Fibroblast of skin of left biceps (primary cell): ENCODE measurements at regions not wholly inside any gene's neighbourhood (a gene's known extent, or its start where the extent isn't known, plus 50 kb on each side); places are given as distances from the start of the nearest gene placed in this dataset.

ENCODE experiments used
- DNase-seq, 2 experiments: peaks; one replicate each; pipeline ENCODE4 v3.0.0-alpha.2; 2013; ENCODE audit warnings: low read depth in 2 of 2

DNA sequence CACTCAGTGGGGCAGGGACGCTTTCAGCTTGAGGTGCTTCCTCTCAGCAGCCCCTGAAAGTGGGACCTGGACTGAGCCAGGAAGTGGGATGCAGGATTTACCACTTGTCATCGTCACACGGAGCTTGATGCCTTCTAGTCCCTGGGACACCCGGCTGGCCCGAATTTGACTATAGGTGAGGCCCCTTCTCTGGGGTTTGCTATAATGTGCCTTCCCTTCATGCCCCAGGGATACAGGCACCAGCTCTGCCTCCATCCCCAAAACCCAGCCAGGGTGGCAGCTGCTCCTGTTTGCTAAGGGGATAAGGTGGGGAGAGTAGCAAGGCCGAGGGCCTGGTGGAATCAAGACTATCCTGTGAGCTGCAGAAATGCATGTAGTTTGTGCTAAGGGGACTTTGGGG is 235.0 kb downstream of the GLRX3 start:
- DNase-seq, result no peak

- DNase-seq, result no peak
Measured at GRCh38 chr10:130371666-130372065, 235.5 kb downstream of the GLRX3 start.

GRCh38 chr10:130372222-130372621 is 236.0 kb downstream of the GLRX3 start:
- no peak for DNase-seq

GRCh38 chr10:130372866-130373265 is 236.7 kb downstream of the GLRX3 start:
- DNase-seq, result no peak

DNA sequence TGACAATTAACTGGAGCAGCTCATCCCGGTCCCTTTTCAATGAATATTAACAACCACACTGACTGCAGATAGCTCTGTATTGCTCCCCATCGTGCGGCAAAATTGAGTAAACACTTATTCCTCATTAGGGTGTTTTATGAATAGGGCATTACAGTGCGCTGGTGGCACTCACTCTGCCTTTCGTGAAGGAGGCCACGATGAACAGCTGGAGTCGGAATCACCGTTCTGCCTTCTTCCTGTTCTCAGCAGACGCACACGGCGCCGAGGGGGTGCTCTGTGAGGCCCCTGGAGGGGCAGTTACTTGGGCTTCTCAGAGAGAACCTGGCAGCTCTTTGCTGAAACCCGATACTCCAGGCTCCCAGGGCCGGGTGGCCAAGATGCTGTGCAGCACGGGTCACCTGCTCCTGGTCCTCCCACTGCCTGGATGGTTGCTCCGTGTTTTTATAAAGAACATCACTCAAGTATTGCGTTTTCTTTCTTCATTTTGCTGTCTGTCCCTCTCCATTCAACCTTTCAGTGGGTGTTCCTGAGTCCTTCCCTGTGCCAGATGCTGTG is 241.9 kb downstream of the GLRX3 start:
- DNase-seq, result no peak

DNA sequence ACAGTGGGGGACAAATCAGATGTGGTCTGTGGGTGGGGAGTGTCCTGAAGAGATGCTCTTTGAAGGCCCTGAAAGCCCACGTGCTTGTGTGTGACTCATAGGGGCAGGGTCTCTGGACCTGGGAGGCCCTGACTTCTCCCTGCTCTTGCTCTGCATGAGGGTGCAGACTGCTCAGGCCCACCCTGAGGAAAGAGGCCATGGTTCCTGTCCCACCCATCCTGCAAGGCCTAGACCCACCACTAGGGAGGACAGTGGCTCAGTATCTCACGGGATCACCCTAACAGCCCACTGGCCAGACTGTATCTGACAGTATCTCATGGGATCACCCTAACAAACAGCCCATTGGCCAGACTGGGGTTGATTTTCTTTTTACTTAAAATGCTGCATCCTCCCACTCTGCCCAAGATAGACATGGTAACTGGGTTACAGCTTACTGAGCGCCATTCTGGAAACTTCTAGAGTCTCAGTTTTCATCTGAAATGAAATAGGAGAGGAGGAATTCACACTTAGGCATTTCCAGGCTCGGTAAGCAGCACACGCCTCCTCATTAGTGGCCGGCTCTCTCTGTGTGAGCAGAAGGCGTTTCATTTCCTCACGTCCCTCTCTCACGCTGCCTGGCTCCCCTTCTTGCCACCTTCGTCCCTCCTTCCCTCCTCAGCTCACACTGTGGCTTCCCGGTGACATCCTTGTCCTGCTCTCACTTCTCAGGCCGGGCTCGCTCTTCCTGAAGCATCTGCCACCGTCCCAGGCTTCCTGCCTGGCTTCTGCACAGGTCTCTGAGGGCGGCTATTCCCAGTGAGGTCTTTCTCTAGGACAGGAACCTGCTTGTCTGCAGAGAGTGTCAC is 242.6 kb downstream of the GLRX3 start:
- DNase-seq, result no peak

DNA sequence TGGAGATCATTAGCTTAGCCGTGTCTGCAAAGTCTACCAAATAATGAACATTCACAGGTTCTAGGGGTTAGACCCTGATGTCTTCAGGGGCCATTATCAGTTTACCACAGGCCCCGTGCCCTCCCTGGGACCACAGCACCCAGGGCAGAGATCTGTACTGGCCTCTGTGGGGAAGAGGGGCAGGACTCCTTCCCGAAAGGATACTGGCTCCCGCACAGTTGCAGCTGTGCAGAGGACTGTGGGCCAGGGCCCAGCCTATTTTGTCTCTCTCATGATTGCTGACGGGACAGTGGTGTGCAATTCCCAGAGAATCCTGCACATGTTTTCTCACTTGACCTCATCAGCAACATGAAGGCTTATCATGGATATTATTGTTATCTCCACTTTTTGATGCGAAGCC is 243.9 kb downstream of the GLRX3 start:
- DNase-seq, result no peak

DNA sequence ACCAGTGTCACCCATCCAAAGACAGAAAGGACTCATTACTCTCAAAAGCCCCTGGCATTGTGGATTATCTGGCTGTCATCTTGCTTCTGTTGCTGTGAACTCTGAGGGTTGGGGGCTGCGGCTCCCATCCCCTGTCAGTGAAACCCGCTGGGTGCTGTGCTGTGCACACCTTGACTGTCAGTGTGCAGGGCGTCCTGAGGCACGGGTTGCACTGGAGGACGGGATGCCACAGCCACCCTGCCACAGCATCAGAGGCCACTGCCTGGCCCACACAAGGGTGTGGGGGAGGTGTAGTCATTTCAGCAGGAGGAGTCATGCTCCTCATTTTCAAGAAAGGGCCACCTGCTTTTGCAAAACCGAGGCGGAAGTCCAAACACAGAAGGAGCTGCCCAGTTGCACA is 245.8 kb downstream of the GLRX3 start:
- no peak for DNase-seq

- no peak for DNase-seq
Measured at GRCh38 chr10:130387936-130388580, 251.9 kb downstream of the GLRX3 start.

GRCh38 chr10:130388746-130389145 is 252.6 kb downstream of the GLRX3 start:
- no peak for DNase-seq

GRCh38 chr10:130389906-130390305 is 253.7 kb downstream of the GLRX3 start:
- no peak for DNase-seq

DNA sequence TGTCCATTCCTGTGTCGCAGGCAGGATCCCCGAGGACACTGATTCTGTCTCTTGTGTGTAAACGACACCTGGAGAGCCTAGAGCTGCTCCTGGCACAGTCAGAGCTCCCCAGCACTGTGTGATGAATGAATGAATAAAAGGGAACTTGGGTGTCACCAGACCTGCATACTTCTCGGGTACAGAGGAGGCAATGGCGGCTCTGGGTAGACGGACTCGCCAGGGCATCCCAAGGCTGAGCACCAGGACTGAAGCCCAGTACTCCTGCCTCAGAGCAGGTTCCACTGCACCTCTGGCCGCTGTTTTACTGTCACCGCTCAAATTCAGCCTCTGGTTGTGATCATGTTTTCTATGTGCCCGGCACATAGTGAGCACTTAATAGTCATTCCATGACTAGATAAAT is 255.8 kb downstream of the GLRX3 start:
- DNase-seq, result no peak

GRCh38 chr10:130393342-130393741 is 257.2 kb downstream of the GLRX3 start:
- no peak for DNase-seq

DNA sequence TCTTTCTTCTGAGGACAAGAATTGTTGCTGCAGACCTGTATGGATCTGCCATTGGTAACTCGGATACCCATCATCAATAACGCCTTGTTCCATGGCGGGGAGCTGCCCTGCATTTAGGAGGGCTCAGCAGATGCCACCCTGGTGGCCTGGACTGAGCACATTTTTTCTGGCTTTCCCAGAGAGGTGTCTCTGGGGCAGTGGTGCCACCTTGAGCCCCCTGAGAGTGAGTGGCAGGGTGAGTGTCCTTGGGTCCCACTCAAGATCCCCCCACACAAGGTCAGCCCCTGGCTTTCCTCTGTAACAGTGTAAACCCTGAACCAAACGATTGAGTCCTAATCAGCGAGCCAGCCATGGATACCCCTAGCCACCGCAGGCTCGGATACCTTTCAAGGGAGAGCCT is 258.6 kb downstream of the GLRX3 start:
- DNase-seq, result no peak

DNA sequence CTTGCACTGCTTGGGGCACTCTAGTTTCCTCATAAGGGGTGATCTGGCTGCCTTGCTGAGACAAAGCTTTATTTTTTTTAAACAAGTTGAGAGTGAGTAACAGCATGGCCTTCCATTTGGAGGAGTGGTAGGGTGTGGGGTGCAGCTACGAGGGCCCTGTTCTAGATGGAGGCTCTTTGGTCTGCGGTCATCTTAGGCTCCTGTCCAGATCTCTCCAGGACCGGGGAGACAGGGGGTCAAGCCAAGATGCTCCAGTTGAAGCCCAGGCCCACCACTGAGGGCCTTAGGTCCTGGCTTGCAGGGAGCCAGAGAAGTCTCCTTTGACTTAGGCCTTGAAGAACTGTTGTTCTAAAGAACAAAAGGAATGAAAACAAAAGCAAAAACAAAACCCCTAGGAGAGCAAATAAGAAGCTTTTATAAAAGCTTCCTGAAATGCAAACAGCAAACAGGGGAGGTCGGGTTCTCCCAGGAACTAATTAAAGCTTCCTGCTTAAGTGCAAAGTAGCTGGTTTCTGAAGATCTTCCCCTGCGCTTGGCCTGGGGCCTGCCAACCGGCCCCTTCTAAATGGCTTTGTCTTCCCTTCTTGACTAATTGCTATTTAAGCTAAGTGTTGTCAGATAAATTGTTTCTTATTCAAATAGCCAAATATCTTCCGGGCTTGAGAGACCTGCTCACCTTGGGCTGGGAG is 259.2 kb downstream of the GLRX3 start:
- DNase-seq, result no peak

GRCh38 chr10:130396044-130396443 is 259.9 kb downstream of the GLRX3 start:
- no peak for DNase-seq

DNA sequence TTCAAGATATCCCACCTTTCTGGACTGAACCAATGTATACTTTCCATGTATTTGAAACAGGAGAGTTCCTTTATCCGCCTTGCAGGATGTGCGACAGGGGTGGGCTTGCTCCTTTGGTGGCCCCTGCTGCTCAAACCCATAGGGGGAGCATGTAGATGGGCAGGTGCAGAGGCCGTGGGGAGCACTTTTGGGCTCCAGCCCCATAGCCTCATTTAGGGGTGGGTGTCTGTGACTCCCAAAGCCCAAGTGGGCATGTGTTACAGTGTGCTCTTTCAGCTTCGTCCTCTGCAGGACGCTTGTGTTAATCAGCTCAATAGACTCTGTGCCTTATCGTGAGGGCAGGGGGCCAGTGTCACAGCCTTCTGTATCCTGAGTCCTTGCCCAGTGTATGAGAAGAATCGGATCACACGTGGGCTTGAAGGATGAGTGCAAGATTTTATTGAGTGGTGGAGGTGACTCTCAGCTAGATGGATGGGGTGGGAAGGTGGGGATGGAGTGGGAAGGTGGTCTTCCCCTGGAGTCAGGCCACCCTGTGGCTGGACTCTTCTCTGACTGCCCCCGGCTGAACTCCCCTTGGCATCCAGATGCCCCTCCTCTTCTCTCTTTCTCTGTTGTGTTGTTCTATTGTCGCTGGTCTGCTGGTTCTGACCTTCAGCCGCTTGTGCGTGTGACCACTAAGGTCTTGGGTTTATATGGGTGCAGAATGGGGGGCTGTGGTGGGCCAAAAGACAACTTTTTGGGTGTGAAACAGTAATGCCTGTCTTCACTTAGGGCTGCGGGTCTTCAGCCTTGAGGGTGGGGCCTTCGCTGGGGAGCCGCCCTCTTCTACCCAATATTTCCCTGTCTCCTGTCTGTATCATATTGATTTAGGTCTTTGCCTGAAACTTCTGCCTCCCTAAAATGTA is 262.2 kb downstream of the GLRX3 start:
- DNase-seq, result no peak

DNA sequence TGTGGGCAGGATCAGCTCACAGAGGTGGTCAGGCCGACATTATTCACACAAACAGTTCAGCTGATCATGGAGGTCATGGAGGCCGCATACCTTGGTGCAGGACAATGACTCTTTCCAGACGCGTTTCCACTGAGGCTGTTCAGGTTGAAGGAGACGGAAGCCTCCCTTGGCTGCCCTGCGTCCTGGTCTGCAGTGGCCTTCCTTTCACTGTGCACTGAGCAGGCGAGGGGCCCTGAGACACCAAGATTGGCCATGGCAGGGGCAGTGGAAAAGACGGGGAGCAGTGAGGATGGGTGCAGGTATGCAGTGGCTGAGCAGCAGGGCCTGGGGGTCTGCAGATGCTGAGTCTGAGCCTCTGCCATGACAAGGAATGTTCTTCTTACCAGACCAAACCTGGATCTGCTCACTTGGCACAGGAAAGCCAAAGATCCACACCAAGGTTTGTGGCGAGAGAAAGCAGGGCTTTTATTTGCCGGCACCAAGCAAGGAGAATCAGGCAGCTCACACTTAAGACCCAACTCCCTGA is 263.3 kb downstream of the GLRX3 start:
- no peak for DNase-seq

DNA sequence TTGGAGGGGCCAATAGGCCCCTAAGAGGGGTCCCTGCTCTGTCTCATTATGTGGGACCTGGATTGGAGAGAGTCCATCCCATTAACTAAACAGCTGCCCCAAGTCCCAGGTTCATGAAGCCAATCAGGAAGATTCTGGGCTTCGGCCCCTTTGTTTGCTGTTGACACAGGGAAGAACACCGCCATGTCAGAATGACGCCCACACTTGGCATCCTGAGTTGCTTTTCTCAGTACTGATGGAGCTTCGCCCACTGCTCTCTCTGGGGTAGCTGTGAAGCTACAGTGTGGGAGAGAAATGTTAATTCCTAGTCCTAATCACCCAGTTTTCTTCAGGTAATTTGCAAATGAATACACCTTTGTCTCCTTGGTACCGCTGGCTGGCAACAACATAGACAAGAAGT is 264.7 kb downstream of the GLRX3 start:
- no peak for DNase-seq

DNA sequence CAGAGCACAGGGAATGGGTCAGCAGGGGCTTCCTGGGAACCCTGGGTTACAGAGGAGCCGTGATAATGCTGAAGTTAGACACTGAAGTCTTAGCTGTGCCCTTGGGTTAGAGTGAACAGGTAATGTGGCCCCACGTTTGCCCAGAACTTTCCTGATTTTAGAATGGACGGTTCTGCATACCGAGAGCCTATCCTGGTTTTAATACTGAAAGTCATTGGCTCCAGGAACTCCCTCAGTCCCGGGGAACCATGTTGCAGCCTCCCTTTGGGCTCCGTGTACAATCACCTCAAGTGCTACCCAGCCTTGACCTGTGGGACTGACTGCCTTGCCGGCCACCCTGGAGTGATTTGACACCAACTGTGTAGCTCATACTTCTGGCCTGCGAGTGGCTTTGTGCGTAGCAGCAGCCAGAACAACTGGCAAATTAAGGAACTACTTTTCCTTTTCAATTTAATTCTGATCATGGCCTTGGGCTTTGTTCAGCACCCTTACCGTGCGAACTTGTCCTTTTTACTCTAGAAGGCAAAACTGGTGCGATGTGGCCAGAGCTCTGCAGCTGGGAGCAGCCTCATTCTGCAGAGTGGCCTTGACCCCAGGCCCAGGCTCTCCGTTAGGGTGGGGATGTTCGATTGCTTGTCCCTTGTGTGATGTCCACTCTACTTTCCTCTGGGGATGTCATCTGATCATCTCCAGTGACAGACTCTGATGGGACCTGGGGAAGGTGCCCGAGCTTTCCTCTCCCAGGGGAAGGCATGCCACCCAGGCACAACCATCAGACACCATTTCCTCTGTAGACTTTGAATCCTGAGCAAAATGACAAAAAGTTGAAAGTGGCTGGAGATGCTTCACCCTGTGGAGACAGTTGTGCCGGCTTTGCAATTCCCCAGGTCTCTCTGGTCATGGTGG is 265.9 kb downstream of the GLRX3 start:
- no peak for DNase-seq
